HG02642 (cell line): ENCODE measurements at regions not wholly inside any gene's neighbourhood (a gene's known extent, or its start where the extent isn't known, plus 50 kb on each side); places are given as distances from the start of the nearest gene placed in this dataset.

Experiments used
- ATAC-seq: cut with Tn5 transposase; IDR thresholded peaks from one replicate; pipeline ENCODE4 v1.9.1; 2021; ENCODE audit warnings: mild to moderate bottlenecking; ENCODE audit not compliant: unreplicated experiment, poor library complexity

DNA sequence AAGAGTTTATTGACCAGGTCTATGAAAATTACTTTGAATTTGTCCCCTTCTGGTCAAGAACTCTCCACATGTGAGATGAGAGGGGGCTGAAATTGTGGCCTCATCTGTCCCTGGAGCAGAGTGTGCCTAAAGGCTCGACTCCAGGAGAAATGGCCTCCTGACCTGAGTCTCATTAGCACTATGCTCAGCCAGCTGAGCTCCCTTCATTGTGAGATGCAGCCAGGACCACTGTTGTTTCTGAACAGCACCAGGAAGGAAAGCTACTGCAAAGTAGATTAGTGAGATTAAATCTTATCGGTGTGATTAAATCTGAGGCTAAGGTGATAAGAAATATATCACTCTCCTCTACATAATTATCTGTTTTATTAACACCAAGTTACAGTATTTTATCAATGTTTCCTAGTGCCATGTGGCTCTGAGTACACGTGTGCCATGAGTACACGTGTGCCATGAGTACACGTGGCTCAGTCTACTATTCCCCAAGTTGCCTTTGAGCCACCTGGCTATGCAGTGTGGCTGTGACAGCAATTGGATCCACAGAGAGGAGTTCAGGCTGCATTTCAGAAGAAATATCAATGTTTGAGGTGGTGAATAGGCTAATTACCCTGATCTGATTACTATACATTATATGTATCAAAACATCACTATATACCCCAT lies 126.9 kb downstream of the IPMK start:
- ATAC-seq = no peak

DNA sequence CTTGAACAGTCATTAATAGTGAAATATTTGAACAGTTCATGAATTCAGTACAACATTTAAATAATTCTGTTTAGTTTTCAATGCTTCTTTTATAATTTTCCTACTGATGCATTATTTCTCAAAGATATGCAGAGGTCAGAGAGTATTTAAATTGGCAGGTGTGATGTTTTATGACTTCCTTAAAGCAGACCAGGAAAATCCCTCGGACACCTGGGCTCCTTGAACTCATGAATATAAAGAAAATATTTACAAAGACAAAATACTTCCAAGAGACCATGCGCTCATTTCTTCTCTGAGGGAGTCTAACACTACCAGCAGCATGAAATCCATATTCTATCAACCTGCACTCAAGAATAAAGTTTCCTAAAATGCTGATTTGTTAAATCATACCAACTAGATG lies 127.6 kb downstream of the IPMK start:
- no peak for ATAC-seq

DNA sequence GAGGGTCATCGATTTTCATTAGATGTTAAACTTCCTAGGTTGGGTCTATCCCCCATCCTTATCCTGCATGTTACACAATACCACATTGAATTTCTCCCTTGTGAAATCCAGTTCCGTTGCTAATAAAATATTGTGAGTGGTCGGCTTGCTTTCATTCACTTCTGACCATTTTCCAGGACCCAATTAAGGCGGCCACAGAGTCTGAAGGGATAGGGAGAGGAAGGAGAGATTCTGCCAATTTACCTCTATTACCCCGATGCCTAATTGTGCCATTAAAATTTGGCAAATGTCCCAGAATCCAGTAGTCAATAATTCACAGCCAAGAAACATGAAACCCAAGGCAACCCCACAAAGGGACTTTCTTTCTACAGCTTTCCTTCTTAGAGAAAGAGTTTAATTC lies 129.9 kb downstream of the IPMK start:
- no peak for ATAC-seq

DNA sequence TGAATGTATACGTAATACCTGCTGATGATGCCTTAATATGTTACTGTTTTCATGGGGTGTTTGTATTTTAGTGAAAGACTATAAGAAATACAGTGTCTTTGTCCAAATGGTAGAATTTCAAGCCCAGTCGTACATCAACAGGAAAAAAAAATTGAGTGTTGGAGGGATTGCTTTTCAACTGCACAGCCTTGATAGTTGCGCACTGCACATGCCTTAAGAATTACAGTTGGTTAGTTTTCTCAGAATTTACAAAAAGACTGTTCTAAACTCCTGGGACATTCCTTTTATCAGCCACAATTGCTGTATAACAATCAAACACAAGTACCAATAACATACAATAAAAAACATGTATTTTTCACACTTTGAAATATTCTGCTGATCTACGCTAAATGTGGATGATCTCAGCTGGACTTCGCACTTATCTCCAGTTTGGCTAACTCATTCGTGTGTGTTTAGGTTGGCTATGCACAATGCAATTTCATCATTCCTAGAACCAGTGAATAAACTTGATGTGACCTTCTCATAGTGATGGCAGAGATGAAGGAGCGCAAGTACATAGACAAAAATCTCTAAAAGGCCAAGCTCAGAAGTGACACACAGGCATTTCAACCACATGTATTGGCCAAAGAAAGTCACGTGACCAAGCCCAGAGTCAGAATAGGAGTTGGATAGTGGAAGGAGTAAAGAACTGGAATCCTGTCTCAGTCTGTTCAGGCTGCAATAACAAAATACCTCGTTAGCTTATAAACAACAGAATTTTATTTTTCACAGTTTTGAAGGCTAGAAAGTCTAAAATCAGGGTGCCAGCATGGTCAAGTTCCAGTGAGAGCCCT lies 152.3 kb downstream of the IPMK start:
- ATAC-seq = no peak

DNA sequence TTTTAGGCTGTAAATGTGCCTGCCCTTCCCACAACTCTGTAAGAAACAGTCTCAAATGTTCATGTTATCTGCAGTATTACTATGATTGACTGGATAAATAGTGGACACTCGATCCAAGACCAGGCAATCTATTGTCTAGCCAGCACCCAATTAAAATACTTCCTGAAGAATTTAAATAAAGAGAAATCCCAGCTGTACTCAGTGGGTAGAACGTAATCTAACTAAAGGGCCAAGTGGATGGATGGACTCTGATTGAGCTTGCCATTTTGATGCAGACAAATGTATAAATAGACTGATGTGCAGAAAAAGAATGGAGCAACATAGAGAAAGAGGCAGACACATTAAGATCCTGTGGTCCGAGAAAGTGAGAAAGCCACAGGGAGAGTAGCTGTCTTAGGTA lies 158.0 kb downstream of the IPMK start:
- ATAC-seq = no peak

DNA sequence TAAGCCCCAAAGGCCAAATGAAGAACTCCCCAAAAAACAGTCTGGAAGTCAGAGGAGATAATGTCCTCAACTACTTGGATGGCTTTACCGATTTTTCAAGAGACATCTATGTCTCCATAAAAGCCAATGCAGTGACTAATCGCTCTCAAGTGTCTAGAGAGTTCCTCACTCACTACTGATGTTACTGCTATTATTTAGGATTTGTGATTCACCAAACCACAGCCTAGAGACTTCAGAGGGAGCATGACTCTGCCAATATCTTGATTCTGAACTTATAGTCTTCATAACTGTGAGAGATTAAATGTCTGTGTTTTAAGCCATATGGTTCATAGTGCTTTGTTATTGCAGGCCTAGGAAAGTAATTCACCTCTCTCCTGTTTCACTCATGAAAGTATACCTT lies 160.2 kb downstream of the IPMK start:
- ATAC-seq = no peak

DNA sequence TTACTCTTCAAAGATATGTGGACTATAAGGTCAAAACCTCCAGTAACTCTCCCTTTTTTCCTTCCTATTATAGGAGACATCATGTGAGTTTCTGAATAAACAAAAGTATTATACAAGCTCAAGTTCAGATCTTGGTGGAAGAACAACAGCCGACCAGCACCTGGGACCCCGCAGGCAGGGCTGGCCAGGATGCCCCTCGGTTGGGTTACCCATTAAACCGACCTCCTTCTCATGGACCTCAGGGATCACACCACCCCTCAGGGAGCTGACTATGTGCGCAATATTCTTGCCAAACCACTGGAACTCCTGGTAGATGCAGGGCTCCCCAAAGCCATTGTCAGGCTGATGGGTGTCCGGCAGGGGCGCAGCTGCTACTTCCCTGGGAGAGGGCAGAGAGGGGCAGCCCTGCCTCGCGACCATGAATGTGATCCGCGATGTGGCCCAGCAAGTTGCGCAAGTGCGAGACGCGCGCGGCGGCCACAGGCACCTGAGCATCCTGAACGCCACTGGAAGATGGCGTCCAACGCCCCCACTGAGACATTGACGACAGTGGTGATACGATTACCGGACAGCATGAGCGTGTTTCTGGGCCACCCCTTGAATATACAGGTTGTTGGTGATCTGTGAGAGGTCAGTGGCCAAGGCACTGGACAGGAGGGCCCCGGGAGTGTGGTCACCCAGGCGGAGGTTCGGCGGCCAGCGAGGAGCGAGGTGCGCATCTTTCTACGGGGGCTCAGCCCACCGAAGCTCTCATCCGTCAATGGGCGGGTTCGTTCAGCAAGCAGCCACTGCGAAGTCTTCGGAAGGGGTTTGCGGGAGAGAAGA lies 161.3 kb downstream of the IPMK start:
- no peak for ATAC-seq

DNA sequence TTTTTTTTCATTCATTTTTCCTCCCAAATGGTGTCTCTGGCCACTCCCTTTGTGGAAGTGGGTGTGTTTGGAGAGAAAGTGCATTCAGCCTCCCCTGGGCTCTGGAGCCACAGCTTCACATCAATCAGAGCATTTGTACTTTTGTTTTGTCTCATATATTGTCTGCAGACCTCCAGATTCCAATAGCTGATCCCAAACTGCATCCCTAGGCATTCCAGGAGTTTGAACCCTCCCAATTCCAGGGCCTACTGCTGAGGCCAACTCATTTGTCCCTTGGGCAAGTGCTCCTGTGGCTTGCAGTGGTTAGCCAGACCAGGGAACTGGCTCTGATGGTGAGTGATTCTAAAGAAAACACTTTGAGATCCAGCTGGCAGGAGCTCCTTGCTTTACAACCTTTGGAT lies 163.3 kb downstream of the IPMK start:
- ATAC-seq = no peak

DNA sequence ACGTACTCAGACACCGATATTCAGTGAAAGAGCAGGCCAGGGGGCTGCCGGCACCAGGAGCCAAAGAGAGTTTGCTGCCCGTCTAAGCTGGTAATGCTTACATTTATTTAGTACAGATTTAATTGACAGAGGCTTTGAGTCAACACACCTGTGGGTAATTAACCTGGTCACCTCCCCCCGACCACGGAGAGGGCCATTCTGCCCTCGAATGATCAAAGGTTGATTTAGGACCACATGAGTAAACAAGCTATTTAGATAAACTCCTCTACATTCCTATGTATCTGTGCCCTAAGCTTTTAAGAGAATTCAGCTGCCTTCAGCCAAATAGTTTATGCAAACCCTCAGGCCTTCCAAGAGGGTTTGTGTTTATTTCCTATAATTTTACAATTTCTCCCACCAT lies 164.8 kb downstream of the IPMK start:
- ATAC-seq = no peak

DNA sequence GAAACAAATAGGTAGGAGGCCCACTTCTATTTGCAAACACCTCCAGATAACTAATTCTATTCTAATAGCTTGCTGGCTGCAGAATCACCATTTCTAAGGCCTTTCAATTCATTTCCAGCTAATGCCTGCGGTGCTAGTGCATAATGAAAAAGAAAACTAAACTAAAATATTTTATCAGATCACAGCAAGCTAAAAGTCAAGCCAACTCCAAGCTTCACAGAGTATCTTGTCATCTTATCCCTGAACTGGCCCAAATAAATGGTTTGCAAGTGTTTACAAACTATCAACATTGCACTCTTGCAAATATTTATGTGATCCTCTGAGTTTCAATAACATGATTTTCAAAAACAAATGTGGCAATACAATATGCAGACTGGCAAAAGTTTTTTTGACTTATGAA lies 166.0 kb downstream of the IPMK start:
- no peak for ATAC-seq

DNA sequence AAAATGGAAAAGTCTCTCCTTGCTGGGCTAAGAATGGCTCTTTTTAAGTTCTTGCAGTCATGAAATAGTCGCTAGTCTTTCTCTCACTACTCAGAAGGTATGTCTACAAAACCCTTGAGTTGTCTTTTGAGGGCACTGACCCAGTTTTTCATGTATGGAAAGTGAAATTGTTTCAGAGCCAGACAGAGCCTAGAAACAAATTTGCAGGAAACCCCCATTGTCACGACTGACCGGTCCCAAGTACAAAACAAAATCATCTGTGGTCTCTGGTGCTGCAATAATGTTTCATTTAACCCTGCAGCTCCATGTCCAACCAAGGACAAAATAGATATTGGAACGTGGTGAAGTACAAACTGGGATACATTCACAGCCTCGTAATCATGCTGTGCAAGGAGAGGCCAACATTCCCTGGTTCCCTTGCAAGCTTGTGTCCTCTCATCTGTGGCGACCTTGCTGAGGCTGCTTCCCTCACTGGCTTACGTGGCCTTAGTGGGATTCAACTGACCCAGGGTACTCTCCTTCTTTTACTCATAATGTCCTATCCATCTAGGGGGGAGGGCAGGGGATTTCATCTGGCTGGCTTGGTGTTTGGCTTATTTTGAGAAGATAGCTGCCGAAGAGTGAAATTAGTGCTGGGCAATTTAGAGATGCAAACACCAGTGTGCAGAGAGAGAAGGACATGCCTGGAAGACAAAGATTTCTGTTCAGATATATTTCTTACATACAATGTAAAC lies 172.5 kb downstream of the IPMK start:
- ATAC-seq = no peak

DNA sequence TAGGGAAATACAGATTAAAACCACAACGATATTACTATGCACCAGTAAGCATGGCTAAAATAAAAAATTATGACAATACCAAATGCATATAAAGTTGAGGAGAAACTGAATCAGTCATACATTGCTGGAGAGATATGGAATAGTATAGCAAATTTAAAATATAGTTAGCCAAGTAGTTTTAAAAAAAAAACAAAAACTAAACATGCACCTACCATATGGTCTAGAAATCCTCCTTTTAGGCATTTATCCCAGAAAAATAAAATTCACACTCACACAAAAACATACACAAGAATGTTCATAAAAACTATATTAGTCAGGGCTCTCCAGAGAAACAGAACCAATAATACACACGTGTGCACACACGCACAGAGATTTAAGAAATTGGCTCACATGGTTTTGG lies 175.8 kb downstream of the IPMK start:
- no peak for ATAC-seq

DNA sequence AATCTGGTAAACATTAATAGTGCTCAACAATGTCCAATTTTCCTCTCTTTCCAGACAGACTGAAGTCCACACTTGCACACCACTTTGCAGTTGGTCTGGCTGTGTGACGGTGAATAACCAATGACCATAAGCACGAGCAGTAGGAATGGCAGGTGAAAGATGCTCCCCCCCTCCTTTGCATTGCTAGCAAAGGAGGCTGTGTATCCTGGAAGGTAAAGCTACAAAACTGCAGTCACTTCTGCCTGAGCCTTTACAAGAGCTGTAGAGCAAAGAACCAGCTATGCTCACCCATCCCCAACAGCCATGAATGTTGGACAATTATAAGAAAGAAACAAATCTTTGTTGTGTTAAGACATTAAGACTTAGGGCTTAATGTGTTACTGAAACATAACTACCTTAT lies 178.0 kb downstream of the IPMK start:
- no peak for ATAC-seq

DNA sequence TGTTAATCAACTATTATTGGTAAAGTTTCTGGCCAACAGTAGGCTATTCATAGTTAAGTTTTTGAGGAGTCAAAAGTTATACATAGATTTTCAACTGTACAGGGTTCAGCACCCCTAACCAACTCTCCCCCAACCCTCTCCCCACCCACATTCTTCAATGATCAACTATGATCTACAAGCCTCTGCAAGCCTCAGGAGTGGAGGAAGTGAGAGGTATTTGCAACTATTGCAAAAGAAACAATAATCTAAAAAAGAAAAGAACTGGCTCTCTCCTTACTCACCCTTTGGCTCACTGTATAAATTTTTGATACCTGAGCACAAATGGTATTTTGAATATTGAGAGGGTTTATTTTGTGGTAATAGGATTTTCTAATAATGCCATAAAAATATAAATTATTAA lies 179.8 kb downstream of the IPMK start:
- no peak for ATAC-seq

DNA sequence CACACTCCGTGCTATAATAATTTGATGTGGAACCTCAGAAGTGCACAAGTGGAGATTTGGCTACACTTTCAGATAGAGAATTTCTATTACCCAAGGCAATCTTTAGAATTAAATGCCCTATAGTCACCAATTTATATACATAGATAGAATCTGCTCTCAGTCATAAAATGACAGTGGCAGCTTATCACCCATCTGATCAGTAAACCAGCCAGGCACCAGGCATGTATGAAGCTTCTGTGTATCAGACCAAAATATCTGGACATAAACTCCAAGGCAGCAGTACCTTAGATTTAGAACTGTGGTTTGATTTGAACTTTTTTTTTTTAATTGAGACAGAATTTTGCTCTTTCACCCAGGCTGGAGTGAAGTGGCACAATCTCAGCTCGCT lies 180.9 kb downstream of the IPMK start:
- ATAC-seq = no peak

DNA sequence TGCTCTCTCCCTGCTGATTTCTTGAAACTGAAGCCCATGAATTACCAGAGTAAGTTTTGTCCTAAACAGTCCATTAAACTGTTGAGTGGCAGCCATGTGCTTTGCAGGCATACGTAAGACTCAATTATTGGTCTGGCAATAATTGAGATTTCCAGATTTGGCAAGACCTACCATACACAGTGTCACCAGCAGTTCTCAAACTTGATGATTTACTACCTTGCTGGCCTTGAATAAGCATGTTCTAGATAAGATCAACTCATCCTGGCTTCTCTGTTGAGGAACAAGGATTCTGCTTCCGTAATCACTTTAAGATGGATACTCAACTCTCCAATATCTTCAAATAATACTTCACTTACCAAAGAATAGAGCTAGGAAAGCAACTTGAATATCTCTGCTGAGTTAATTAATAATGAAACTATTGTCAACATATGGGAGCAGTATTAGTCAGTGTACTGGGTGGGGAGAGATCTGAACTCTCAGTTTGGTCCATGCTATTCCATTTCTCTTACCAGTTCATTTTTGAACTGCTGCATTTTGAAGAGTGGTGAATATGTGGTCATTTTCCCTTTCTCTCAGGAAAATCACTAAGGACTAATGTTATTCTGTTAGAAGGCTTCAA lies 181.4 kb downstream of the IPMK start:
- no peak for ATAC-seq

DNA sequence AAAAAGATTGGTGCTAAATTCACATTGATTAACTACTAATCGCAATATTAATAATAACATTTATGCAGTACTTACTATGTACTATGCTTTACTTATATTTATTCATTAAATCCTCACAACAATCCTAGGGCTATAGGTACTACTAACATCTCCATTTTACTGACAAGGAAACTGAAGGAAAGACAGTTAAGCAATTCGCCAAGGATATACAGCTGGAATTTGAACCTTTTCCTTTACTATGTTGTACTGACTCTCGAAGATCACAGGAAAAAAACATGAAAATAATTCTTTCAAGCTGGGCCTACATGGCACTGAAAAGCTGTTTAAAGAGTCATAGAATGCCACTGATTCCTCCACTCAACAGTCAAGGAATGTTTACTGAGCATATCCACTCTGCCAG lies 185.4 kb downstream of the IPMK start:
- no peak for ATAC-seq

DNA sequence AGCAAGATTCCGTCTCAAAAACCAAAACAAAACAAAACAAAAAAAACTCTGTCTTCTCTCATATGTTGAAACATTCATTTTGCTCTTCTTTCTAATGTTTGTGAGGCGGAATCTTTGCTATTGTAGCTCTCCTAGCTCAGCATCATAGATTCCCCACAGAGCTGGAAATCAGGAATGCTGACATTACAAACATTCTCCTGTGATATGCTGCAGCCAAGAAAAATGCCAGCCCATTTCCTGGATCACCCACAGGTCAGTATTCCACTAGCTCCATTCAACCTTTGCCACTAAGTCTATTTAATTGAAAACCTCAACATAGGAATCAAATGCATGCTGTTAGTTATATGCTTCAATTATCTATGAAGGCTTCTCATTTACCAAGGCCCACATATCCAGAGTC lies 186.3 kb downstream of the IPMK start:
- no peak for ATAC-seq

DNA sequence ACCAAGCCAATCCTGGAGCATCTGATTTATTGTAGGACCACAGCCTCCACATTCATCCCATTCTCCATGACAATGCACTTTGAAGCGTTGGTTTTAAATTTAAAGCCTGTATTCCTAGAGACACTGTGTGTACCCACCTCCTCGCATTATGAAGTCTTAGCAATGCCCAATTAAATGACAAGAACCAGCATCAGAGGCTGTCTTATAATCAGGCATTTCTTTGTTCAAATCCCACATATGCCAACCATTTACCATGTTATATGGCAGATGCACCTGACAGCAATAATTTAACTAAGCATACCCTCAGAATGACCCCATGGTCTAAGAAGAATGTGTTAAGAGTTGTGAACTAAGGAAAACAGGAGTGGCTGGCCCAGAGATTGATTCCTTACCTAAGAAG lies 188.2 kb downstream of the IPMK start:
- ATAC-seq = no peak

DNA sequence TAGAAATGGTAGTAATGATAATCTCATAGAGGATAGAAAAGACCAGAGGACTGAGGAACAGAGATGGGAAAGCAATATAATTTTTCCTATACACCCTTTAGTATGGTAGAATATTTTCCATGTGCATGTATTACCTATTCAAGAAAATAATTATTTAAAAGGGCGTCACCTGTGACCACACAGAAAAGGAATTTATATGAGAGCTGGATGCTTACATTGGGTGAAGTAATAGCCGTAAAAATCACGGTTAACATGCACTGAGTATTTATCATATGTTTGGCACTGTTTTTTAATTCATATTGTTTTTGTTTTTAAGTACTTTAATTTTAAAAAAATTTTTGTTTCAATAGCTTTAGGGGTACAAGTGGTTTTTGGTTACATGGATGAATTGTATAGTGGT lies 195.1 kb downstream of the IPMK start:
- ATAC-seq = no peak
